CD8-positive, alpha-beta memory T cell (primary cell): ENCODE measurements at regions not wholly inside any gene's neighbourhood (a gene's known extent, or its start where the extent isn't known, plus 50 kb on each side); places are given as distances from the start of the nearest gene placed in this dataset.

Source experiments
- CTCF ChIA-PET: fragments of 350-600 bp; sonication (Branson Sonifier 250); formaldehyde crosslinking; loops from one replicate; lab custom pipeline; 2021; ENCODE audit warnings: antibody characterized with exemption; lab: Charles Lee
- POLR2A ChIA-PET: fragments of 350-600 bp; sonication (Branson Sonifier 250); formaldehyde crosslinking; loops from one replicate; lab custom pipeline; 2021; ENCODE audit warnings: antibody characterized with exemption; lab: Charles Lee
- DNase-seq, 5 donors: peaks; one replicate each; pipeline versions ENCODE4 v3.0.0 to v3.0.0-alpha.2; 2020 to 2022; ENCODE audit warnings: mixed read lengths in 1 of 5
- H3K27ac ChIP-seq: one replicate; pipeline ENCODE4 v1.7.0; 2013; ENCODE audit warnings: low read depth, mild to moderate bottlenecking, low read length, moderate library complexity
- H3K27me3 ChIP-seq: 2 replicates; pipeline ENCODE4 v1.7.0; 2013; ENCODE audit warnings: low read length, mild to moderate bottlenecking; ENCODE audit not compliant: insufficient read depth, poor library complexity, severe bottlenecking
- H3K36me3 ChIP-seq: 2 replicates; pipeline ENCODE4 v1.7.0; 2013; ENCODE audit warnings: mild to moderate bottlenecking, low read length, moderate library complexity; ENCODE audit not compliant: insufficient read depth
- H3K4me1 ChIP-seq: 2 replicates; pipeline ENCODE4 v1.7.0; 2013; ENCODE audit warnings: mild to moderate bottlenecking, low read length, moderate library complexity; ENCODE audit not compliant: insufficient read depth
- H3K4me3 ChIP-seq: 2 replicates; pipeline ENCODE4 v1.7.0; 2013; ENCODE audit warnings: mild to moderate bottlenecking, low read length
- H3K9me3 ChIP-seq: 2 replicates; pipeline ENCODE4 v1.7.0; 2013; ENCODE audit warnings: mild to moderate bottlenecking, low read length
- H3K27ac Mint-ChIP-seq, 8 donors: one replicate each; pipeline ENCODE4 v1.8.0; 2020 to 2021; ENCODE audit warnings: mixed read lengths in 8 of 8, mild to moderate bottlenecking in 6 of 8, inconsistent platforms in 3 of 8, moderate library complexity in 3 of 8
- H3K27me3 Mint-ChIP-seq, 2 donors: one replicate each; pipeline ENCODE4 v1.8.0; 2020 to 2021; ENCODE audit warnings: mixed read lengths in 2 of 2, mild to moderate bottlenecking in 1 of 2, moderate library complexity in 1 of 2
- H3K36me3 Mint-ChIP-seq, 3 donors: one replicate each; pipeline ENCODE4 v1.8.0; 2020 to 2021; ENCODE audit warnings: mixed read lengths in 3 of 3, inconsistent platforms in 1 of 3, mild to moderate bottlenecking in 1 of 3
- H3K4me1 Mint-ChIP-seq, 3 donors: one replicate each; pipeline ENCODE4 v1.8.0; 2020 to 2021; ENCODE audit warnings: mixed read lengths in 3 of 3, inconsistent platforms in 1 of 3, mild to moderate bottlenecking in 1 of 3
- H3K4me3 Mint-ChIP-seq, 7 donors: one replicate each; pipeline ENCODE4 v1.8.0; 2020 to 2021; ENCODE audit warnings: mixed read lengths in 7 of 7, mild to moderate bottlenecking in 6 of 7, moderate library complexity in 4 of 7, inconsistent platforms in 2 of 7
- H3K9me3 Mint-ChIP-seq, 5 donors: one replicate each; pipeline ENCODE4 v1.8.0; 2020 to 2022; ENCODE audit warnings: mixed read lengths in 5 of 5, mild to moderate bottlenecking in 3 of 5, moderate library complexity in 2 of 5, inconsistent platforms in 1 of 5

DNA sequence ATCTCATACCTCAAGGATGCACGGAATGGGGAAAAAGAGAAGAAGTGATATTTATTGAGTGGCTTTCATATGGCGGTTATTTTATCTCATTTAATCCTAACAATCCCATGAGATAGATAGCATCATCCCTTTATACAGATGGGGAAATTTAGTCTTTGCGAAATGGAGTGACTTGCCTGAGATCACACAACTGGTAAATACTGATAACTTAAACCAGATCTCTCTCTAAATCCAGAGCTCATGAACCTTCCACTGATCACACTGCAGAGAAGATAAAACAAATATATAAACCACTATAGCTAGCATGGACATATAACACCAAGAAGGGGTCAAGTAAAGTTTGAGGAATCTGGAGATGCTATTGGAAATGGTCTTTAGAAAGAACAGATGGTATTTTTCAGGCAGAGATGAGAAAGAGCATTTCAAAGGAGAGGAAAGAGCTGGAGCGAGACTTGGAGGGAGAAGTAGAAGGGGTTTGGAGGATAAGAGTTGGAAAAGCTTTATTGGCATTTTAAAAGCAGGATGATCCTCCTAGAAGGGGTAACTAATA lies 139.8 kb upstream of the TNFAIP3 start:
- H3K27ac Mint-ChIP-seq: peak overlapping the region in 1 of 8 donors; percentile 23
- Histone ChIP-seq H3K4me3 (no peak overlapping the region), H3K4me1 (peaks cover 7% of the 10 kb centered on the region), H3K9me3 (no peaks in the 10 kb centered on the region), H3K27me3 (no peaks in the 10 kb centered on the region), H3K36me3 (no peaks in the 10 kb centered on the region), H3K27ac (no peak overlapping the region)
- H3K27me3 Mint-ChIP-seq: peaks cover 0 to 11% of the 10 kb centered on the region in 2 donors
- peaks cover 6 to 10% (median 8%) of the 10 kb centered on the region in 3 donors for H3K4me1 Mint-ChIP-seq
- H3K36me3 Mint-ChIP-seq: peaks cover 0 to 4% (median 0%) of the 10 kb centered on the region in 3 donors
- H3K4me3 Mint-ChIP-seq: no peak overlapping the region
- peaks cover 0 to 2% (median 0%) of the 10 kb centered on the region in 5 donors for H3K9me3 Mint-ChIP-seq
- POLR2A ChIA-PET: interaction anchor here (1.0 kb wide), 1 partner anchor 9 kb away, joined by 3 read pairs; no protein-coding TSS in a partner anchor
- CTCF ChIA-PET: interaction anchor here (1.1 kb wide), 1 partner anchor 9 kb away, joined by 4 read pairs; no protein-coding TSS in a partner anchor
- no peak for DNase-seq

- Histone ChIP-seq H3K9me3 (no peaks in the 10 kb centered on the region), H3K4me3 (no peak overlapping the region), H3K4me1 (no peaks in the 10 kb centered on the region), H3K36me3 (no peaks in the 10 kb centered on the region), H3K27me3 (no peaks in the 10 kb centered on the region), H3K27ac (no peak overlapping the region)
- Mint-ChIP-seq H3K27ac (peak overlapping the region in 1 of 8 donors; percentile 0), H3K36me3 (peaks cover 0 to 4% (median 0%) of the 10 kb centered on the region in 3 donors), H3K4me3 (no peak overlapping the region), H3K27me3 (peaks cover 0 to 11% of the 10 kb centered on the region in 2 donors), H3K9me3 (peaks cover 0 to 2% (median 0%) of the 10 kb centered on the region in 5 donors), H3K4me1 (no peaks in the 10 kb centered on the region)
- POLR2A ChIA-PET: interaction anchor here (1.0 kb wide), 1 partner anchor 8 kb away, joined by 3 read pairs; no protein-coding TSS in a partner anchor
- CTCF ChIA-PET: interaction anchor here (1.7 kb wide), 1 partner anchor 141 kb away, joined by 4 read pairs; no protein-coding TSS in a partner anchor
- DNase-seq: no peak
Measured at GRCh38 chr6:137728386-137729349, 138.4 kb upstream of the TNFAIP3 start.

- Histone ChIP-seq H3K9me3 (no peaks in the 10 kb centered on the region), H3K27me3 (no peaks in the 10 kb centered on the region), H3K4me1 (no peaks in the 10 kb centered on the region), H3K4me3 (no peak overlapping the region), H3K36me3 (no peaks in the 10 kb centered on the region), H3K27ac (no peak overlapping the region)
- H3K4me1 Mint-ChIP-seq: peaks cover 0 to 3% (median 0%) of the 10 kb centered on the region in 3 donors
- ChIA-PET CTCF (interaction anchor here (0.6 to 1.2 kb wide), 2 partner anchors 69 to 132 kb away, joined by 3 to 4 read pairs; no protein-coding TSS in a partner anchor), POLR2A (no interaction called here)
- peaks cover 0 to 11% of the 10 kb centered on the region in 2 donors for H3K27me3 Mint-ChIP-seq
- H3K4me3 Mint-ChIP-seq: no peak overlapping the region
- H3K27ac Mint-ChIP-seq: no peak overlapping the region
- H3K9me3 Mint-ChIP-seq: peaks cover 0 to 2% (median 0%) of the 10 kb centered on the region in 5 donors
- DNase-seq: no peak
- H3K36me3 Mint-ChIP-seq: peaks cover 0 to 4% (median 0%) of the 10 kb centered on the region in 3 donors
Measured at GRCh38 chr6:137729866-137730629, 137.0 kb upstream of the TNFAIP3 start.

DNA sequence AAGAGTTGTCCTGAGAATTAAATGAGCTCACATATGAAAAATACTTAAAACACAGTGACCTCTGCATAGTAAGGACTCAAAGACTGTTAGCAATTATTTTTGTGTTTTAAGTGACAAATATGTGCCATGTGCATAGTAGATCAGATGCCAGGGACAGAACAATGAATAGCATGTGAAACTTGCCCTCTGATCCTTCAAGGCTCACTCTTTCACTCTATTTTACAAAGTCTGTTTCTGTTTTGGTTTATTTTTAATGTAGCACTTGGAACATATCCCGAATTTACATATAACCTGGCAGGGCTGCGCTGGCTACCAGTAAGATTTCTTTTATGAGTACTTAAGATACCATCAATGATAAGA lies 135.5 kb upstream of the TNFAIP3 start:
- Histone ChIP-seq H3K4me3 (no peak overlapping the region), H3K4me1 (peaks cover 7% of the 10 kb centered on the region), H3K27ac (no peak overlapping the region), H3K9me3 (no peaks in the 10 kb centered on the region), H3K27me3 (no peaks in the 10 kb centered on the region), H3K36me3 (no peaks in the 10 kb centered on the region)
- Mint-ChIP-seq H3K9me3 (no peaks in the 10 kb centered on the region), H3K36me3 (no peaks in the 10 kb centered on the region), H3K27me3 (peaks cover 0 to 9% of the 10 kb centered on the region in 2 donors), H3K4me1 (peaks cover 9 to 16% (median 10%) of the 10 kb centered on the region in 3 donors), H3K4me3 (no peak overlapping the region), H3K27ac (no peak overlapping the region)
- ChIA-PET POLR2A (no interaction called here), CTCF (interaction anchor here (1.3 kb wide), 1 partner anchor 16 kb away, joined by 3 read pairs; no protein-coding TSS in a partner anchor)
- DNase-seq: no peak

DNA sequence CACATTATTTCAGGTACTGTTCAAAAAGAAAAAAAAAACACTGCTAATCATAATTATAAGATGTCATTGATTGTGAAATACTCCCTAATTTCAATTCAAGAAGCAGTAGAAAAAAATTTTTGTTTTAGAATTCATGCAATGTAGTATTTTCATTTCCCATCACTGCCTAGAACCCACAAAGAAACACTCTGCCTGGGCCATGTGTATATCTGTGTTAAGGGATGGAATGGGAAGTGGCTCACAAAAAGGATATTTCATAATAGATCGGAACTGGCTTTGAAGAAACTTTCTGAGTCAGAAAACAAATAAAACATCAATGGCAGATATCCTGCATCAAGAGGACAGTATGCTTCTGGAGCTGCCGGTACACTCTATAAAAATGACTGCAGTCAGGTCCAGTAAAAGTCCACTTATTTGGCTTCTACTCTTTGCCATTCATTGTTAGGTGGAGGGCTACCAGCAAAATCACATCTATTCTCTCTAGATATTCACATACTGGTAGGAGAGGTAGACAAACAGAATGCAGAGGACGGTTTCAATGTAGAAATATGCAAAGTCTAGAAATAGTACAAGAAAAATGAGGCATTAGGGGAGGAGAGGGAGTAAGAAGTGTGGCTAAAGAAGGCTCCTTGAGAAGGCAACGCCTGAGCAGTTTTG lies 135.0 kb upstream of the TNFAIP3 start:
- ChIA-PET POLR2A (no interaction called here), CTCF (interaction anchor here (1.2 to 1.4 kb wide), 3 partner anchors 16 to 24 kb away, joined by 3 to 5 read pairs (median 3); no protein-coding TSS in a partner anchor)
- peaks cover 12 to 19% (median 13%) of the 10 kb centered on the region in 3 donors for H3K4me1 Mint-ChIP-seq
- no peaks in the 10 kb centered on the region for H3K27me3 ChIP-seq
- H3K27ac ChIP-seq: no peak overlapping the region
- peaks cover 8% of the 10 kb centered on the region for H3K4me1 ChIP-seq
- DNase-seq: no peak
- no peaks in the 10 kb centered on the region for H3K36me3 Mint-ChIP-seq
- peak overlapping the region in 1 of 8 donors; percentile 19 for H3K27ac Mint-ChIP-seq
- H3K4me3 ChIP-seq: no peak overlapping the region
- peaks cover 0 to 5% of the 10 kb centered on the region in 2 donors for H3K27me3 Mint-ChIP-seq
- no peak overlapping the region for H3K4me3 Mint-ChIP-seq
- no peaks in the 10 kb centered on the region for H3K9me3 Mint-ChIP-seq
- no peaks in the 10 kb centered on the region for H3K9me3 ChIP-seq
- H3K36me3 ChIP-seq: no peaks in the 10 kb centered on the region

DNA sequence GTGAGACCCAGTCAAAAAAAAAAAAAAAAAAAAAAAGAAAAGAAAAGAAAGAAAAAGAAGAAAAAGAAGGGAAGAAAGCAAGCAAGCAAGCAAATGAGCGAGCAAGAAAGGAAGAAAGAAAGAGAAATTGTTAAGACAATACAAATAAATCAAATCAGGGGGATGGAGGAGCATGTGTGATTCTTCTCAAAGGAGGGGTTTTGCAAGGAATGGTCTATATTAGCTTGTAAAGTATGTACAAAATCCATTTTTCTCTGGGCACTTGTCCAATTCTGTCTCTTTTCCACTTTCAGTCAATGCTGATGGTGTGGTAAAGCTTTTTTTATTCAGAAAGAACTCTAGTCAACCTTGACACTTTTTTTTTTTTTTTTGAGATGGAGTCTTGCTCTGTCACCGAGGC lies 133.7 kb upstream of the TNFAIP3 start:
- no peak overlapping the region for H3K4me3 Mint-ChIP-seq
- Histone ChIP-seq H3K27me3 (no peaks in the 10 kb centered on the region), H3K9me3 (no peaks in the 10 kb centered on the region), H3K4me1 (peaks cover 8% of the 10 kb centered on the region), H3K27ac (no peak overlapping the region), H3K36me3 (no peaks in the 10 kb centered on the region), H3K4me3 (no peak overlapping the region)
- H3K9me3 Mint-ChIP-seq: no peaks in the 10 kb centered on the region
- POLR2A ChIA-PET: interaction anchor here (0.7 kb wide), 1 partner anchor 59 kb away, joined by 9 read pairs; no protein-coding TSS in a partner anchor
- no peaks in the 10 kb centered on the region for H3K36me3 Mint-ChIP-seq
- no peak for DNase-seq
- H3K4me1 Mint-ChIP-seq: peaks cover 12 to 29% (median 13%) of the 10 kb centered on the region in 3 donors
- H3K27me3 Mint-ChIP-seq: no peaks in the 10 kb centered on the region
- peak overlapping the region in 1 of 8 donors; percentile 38 for H3K27ac Mint-ChIP-seq
- CTCF ChIA-PET: interaction anchor here (0.8 to 1.7 kb wide), 4 partner anchors 17 to 129 kb away, joined by 3 to 5 read pairs (median 3); no protein-coding TSS in a partner anchor
